Renal cortex interstitium (tissue), 11 donors: ENCODE measurements at regions not wholly inside any gene's neighbourhood (a gene's known extent, or its start where the extent isn't known, plus 50 kb on each side); places are given as distances from the start of the nearest gene placed in this dataset.

Experiments
- DNase-seq, 11 donors: peaks; one replicate each; pipeline ENCODE4 v3.0.0-alpha.2; 2013; ENCODE audit warnings: low read depth in 9 of 11, low spot score in 4 of 11; ENCODE audit errors: extremely low read depth in 1 of 11

DNA sequence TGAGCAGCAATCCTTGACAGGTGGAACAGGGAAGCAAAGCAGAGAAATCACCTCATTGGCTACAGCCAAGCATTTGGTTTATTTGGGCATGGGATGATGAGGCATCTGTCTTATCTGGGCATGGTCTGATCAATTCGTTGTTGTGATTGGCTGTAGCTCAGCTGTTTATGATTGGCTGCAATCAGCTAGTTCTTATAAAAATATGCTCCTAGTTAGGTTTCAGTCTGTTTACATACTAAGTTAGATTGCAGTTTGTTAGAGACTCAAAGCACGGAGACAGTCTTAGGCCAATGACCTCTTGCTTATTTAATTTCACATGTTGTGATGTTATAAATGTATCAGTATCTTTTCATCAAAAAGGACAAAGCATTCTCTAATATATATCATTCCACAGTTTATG lies 312.0 kb downstream of the PDGFC start:
- no peak for DNase-seq

GRCh38 chr4:156656896-156657295 lies 314.7 kb downstream of the PDGFC start:
- no peak for DNase-seq

DNA sequence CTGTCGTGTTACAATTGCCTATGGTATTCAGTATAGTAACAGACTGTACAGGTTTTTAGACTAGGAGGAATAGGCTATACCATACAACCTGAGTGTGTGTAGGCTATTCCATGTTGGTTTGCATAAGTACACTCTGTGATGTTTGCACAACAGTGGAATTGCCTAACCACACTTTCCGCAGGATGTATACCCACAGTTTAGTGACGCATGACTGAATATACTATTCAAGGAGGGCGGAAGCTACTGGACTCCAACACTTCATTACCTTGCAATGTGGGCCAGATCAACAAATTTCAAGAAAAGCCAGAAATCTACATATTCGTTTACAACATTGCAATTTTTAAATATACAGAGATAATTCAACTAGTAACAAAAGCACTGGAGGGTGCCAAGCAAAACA lies 317.2 kb downstream of the PDGFC start:
- DNase-seq, result no peak

DNA sequence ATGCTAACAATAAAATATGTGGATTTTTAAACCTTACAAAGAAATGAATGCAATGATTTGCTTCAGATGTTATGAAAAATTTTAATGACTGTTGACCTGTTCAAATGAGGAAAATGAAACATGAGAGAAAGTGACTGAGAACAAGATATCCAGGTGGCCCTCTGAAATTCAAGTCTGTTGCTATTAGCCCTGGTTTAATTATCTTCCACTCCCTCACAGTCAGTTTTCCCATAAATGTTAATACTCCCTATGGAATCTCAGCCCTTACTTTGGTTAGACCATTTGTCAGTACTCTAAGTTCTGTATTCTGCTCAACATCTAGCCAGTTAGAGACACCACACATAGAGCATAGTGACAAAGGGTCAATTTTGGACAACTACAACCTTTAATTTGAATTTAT lies 327.8 kb downstream of the PDGFC start:
- DNase-seq, result peak in 9 of 11 donors; percentile 4 to 50 (median 21)

DNA sequence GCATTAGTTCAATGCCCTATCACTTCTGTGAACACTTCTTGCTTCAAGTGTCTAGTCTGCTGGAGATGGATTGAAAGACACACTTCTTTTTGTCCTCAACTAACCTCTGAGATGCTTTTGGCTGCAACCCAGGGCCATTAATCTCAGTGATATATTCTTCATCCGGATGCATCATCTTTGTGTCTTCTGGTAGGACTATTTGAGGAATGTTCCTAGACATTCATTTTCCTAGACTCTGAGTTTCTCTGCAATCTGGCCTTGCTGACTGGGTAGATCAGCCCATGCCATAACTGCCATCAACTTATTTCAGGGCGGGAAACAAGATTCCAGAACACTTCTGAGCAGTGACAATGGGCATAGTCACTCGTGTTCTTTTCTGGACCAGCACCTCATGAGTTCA lies 329.4 kb downstream of the PDGFC start:
- DNase-seq, result no peak

GRCh38 chr4:156638925-156639605 lies 332.5 kb downstream of the PDGFC start:
- DNase-seq, result no peak

DNA sequence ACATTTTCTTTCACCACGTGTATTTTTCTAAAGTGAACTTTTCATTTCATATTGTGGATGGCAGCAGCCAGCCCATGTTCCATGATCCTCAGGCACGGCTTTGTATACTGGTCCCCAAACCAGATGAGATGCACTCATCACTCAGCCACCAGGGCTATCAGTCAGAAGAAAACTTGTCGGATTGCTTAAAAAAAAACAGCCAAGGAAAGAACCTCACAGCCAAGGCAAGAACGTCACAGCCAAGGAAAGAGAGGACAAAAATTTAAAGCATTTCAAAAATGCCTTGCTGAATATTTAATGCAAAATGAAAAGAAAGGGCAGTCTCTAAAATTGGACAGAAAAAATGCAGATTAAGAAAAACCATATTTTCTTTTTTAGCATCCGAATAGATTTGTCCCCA lies 333.3 kb downstream of the PDGFC start:
- DNase-seq, result no peak

DNA sequence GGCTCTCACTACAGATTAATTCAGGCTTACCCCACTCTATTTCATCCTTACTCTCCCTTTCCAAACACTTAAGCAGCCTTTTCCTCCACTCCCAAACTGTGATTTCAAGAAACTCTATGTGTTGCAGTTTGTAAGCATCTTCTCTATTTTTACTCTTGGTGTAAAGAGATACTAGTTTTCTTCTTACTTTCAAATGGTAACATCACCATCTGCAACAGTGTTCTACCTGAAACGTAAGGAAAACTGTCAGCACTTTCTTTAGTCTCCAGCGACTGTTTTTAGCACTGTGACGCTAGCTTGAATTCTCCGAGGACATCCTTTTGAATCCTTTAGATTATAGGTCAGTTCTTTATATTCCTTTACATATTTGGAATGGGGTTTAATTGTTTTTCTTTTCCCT lies 335.2 kb downstream of the PDGFC start:
- DNase-seq, result no peak

DNA sequence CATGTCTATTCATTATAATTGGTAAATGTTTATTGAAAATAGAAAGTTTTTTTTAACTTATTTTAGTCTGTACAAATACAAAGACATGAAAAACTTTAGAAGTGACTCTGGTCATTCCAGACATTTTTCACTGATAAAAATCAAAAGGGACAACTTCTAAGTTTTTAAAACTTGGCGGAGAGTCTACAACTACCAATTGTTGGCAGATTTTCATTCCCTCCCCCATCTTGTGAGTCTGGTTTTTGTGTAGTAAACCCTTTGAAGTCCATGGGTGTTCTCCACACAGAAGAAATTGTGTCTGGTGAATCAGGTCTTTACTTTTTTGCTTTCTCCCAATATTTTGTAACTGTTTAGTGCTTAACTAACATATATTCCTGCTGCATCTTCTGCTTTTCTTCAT lies 336.5 kb downstream of the PDGFC start:
- DNase-seq, result no peak

- no peak for DNase-seq
These were observed 337.0 kb downstream of the PDGFC start for GRCh38 chr4:156634612-156635011.

DNA sequence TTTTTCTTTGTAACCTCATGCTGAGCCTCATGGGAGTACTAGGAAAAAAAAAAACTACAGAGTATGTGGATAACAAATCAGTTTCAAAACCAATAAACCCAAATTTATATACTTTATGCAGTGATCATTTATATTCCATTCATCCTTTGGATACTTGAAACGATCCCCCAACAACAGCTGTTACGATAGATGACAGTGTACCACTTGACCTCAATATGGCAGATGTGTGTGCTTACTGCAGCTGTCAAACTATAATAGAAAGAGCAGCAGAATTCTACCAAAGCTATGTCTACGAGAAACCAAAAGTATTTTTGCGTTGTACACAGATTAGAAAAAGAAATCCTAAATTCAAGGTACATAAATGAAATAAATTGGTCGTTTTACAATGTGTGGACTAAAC lies 337.8 kb downstream of the PDGFC start:
- DNase-seq, result no peak

DNA sequence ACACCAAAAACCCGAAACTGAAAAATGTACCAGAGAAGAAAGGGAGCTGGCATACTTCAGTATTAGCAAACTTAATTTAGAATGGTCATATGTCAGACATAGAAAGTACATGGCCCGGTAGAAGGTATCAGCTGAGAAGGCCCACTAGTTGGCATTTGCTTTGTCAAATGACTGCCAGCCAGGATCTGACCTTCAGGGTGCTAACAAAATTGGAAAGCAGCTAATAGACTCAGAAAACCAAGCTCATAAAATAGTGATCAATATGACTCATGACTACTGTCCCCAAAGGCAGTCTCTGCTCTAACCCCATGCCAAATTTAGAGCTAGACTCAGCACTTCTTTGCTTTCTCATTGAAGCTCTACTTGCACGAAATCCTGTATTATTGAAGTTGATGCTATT lies 342.7 kb downstream of the PDGFC start:
- no peak for DNase-seq

DNA sequence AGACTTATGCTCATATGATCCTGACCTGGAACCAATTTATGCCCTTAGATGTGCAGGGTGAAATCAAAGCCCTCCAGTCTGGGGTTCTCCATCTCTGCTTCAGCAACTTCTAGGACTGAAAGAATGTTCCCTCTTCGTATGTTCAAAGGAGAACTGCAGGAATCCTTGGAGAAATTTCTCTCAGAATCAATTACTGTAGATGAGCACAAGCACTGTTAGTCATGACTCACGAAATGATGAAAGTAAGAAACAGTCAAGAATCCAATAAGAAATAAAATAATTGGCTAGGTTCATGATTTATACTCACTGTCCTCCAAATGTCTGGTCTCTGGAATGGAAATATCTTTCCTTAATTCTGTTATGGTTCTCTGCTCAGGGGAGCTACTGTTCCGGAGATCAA lies 348.2 kb downstream of the PDGFC start:
- no peak for DNase-seq

DNA sequence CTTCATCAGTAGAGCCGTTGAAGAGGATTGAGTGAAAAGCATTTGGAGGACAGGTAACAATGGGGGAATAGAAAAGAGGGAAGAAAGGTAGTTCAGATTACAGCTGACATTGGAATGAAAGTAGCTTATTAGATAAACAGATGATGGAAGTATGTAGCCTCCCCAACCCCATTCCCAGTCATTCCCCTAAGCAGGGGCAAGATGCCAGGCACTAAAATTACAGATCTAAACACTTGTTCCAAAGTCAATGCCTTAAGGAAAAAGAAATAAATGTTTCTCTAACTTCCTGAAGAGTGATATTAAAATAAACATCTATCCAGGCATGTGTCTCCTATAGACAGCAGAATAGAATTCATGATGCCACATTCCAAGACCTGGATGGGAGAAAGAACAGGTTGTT lies 350.8 kb downstream of the PDGFC start:
- no peak for DNase-seq

DNA sequence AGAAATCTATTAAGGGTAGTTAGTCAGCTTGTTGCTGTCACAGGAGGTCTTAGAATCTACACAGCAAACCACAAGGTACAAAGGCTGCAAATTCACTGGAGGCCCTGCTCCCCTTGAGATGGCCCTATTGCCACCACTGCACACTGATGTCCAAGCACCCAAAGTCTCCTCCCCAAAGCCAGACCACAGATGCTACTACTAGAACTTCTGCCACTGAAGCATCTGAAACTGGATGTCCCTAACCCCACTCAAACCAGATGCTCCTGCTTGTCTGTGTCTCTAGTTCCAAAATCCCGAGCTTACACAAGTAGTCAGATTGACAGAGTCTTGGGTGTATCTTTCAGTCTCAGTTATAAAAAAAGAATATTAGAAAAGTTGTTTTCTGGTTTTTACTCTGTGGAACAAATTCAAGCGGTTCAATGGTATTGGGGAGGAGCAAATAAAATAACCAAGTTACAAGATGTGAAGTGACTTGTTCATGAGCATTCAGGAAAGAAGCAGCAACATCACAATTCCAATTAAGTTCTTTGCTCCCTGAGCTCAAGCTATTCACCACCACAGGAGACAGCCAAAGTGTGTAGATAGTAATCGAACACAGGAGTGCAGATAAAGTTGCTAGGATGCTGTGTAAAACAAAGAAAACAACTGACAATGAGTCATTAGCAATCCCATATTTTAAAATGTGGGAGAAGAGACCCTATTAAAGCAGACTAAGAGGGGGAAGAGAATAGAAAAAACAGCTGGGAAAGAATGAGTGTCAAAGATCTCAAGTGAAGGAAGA lies 352.3 kb downstream of the PDGFC start:
- DNase-seq, result no peak

DNA sequence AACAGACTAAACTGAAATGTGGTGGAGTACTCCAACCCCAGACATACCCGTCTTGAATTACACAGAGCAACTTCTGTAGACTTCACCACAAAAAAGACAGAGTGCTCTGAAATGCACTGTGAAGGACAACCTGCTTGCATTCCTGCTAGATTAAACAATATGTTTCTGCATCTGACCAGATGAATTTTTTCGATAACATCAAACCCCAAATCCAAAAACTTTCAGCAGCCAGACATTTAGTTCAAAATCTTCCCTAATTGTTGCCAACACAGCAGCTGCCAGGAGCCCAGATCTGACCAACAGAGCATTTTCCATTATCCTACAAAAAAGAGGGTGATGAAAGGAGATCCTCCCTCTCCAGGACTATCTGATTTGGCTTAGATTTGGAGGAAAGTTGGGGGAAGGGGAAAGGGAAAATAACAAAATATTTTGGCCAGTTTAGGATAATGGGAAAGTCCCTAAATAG lies 356.5 kb downstream of the PDGFC start:
- peak in 4 of 11 donors; percentile 9 to 26 (median 22) for DNase-seq

- DNase-seq, result no peak
These were observed 357.1 kb downstream of the PDGFC start for GRCh38 chr4:156614536-156614935.

DNA sequence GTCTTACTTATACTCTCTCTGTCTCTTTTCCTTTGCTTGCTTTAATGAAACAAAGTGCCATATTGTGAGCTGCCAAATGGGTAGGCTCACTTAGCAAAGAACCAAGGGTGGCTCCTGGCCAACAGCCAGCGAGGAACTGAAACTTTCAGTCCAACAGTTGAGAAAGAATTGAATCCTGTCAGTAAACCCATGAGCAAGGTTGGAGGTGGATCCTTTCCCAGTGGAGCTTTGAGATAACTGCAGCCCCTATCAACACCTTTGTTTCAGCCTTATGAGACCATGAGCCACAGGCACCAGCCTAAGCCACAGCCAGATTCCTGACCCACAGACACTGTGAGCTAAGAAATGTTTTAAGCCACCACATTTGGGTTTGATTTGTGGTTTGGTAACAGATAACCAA lies 362.2 kb downstream of the PDGFC start:
- no peak for DNase-seq

DNA sequence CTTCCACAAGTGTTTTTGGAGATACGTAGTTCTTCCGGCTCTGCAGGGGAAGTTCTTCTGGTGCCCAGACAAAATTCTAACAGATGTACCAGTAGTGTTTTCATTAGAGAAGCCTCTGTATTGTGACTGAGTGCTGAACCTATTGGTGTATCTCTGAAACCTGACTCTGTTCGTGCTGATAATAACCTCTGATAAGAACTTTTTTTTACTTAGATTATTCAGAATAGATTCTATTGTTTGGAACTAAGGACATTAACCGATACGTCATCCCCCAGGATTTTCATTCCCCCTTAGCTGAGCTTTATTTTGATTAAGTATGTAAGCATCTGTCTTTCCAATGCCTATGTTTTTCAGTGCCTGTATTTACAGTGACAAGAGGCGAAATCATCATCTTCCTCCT lies 362.9 kb downstream of the PDGFC start:
- DNase-seq, result no peak

DNA sequence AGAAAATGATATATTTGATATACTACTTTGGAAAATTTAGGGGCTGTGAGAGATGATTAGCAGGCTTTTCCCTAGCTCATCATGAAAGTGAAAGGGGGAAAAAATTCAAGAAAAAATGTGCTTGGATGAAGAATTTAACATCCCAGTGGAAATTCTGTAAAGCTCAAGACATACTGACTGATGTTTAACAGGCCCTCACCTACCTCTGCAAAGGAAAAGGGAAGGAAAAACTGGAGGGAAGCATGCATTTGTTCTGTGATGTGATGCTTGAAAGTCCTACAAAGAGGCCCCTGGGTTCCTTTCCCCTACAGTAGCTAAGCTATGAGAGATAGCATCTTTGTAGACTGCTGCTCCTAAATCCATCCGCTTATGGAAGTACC lies 364.1 kb downstream of the PDGFC start:
- no peak for DNase-seq
